HG03039 (cell line): ENCODE measurements at regions not wholly inside any gene's neighbourhood (a gene's known extent, or its start where the extent isn't known, plus 50 kb on each side); places are given as distances from the start of the nearest gene placed in this dataset.

Experiments used
- ATAC-seq: cut with Tn5 transposase; IDR thresholded peaks from one replicate; pipeline ENCODE4 v1.9.1; 2021; ENCODE audit warnings: mild to moderate bottlenecking, moderate library complexity; ENCODE audit not compliant: unreplicated experiment

DNA sequence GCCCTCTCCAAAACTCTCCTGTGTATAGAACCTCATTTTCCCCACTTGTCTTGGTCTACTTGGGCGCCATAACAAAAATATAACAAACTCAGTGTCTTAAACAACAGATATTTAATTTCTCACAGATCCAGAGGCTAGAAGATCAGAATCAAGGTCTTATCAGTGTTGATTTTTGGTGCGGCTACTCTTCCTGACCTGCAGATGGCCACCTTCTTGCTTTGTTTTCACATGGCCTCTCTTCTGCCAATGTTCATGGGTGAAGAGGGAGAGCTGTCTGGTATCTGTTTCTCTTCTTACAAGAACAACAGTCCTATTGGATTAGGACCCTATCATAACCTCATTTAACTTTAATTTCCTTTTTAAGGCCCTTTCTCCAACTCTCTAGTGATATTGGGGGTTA lies 177.3 kb downstream of the PABPC4L start:
- no peak for ATAC-seq

DNA sequence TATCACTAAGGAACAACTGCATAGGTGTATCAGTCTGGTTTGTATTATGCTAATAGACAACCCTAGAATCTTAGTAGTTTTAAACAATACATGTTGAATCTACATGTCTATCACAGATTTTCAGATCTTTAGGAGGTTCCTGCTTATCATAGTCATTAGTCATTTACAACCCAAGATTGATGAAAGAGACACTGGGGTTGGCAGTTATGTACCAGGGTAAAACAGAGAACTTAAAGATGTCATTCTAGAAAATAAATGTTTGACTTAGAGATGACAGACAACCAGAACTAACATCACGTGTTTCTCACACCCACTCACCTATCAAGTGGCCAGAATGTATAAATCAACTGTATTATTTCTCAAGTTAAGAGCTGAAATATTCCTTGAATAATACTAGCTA lies 181.9 kb downstream of the PABPC4L start:
- ATAC-seq: no peak

GRCh38 chr4:134018846-134019245 lies 182.7 kb downstream of the PABPC4L start:
- ATAC-seq: no peak

DNA sequence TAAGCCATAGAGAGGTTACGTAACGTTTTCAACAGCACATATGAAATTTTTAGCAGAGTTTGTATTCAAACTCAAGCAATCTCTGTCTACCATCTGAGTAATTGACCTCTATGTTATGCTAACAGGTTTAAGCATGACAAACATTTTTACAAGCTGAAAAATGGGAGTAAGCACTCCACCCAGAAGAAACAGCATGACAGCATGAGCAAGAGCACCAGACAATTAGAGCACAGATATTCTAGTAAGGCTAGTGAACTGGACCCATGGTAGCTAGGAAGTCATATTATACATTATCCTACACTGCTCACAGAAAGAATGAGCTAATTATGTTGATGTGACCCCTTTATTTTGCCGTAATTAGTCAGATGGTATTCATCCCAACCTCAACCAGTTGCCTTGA lies 200.5 kb downstream of the PABPC4L start:
- ATAC-seq: no peak

DNA sequence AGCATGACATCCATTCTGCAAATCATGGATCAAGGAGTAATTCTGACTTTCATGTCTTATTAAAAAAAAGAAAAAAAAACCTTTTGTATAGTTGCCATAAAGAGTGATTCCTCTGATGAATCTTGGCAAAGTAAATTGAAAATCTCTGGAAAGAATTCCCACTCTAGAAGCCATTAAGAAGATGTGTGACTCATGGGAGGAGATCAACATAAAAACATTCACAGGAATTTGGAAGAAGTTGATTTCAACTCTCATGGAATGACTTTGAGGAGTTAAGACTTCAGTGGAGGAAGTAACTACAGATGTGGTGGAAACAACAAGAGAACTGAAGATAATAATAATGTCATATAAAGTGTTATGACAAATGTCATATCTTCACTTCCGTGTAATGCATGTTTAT lies 204.2 kb downstream of the PABPC4L start:
- no peak for ATAC-seq

DNA sequence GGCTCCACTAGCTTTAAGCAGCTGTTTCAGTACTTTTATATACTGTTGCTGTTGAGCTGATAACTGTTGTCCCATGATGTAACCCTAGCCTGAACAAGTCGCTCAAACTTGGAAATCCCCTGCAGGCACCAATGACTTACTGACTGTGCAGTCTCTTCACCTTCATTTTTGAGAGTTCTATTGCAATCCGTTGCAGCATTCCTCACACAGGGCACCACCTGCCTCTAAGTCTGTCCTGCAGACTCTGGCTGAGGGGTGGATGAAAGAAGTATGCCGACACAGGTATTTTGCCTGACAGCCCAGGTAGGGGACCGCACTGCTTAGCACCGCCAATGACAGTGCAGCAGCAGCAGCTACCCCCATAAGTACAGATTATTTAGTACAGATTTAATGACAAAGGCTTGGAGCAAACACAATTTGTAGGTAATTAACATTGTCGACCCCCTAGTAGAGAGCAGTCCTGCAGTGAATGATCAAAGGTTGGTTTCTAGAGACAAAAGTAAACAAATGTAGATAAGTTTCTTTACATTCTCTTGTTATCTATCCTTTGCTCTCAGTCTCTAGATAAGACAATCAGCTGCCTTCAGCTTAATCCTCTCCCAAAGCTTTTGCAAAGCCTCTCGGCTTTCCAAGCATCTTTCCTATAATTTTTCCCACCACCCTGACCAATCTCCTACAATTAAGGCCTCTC lies 205.0 kb downstream of the PABPC4L start:
- ATAC-seq: no peak

- no peak for ATAC-seq
These were observed 206.2 kb downstream of the PABPC4L start for GRCh38 chr4:133995243-133995960.

DNA sequence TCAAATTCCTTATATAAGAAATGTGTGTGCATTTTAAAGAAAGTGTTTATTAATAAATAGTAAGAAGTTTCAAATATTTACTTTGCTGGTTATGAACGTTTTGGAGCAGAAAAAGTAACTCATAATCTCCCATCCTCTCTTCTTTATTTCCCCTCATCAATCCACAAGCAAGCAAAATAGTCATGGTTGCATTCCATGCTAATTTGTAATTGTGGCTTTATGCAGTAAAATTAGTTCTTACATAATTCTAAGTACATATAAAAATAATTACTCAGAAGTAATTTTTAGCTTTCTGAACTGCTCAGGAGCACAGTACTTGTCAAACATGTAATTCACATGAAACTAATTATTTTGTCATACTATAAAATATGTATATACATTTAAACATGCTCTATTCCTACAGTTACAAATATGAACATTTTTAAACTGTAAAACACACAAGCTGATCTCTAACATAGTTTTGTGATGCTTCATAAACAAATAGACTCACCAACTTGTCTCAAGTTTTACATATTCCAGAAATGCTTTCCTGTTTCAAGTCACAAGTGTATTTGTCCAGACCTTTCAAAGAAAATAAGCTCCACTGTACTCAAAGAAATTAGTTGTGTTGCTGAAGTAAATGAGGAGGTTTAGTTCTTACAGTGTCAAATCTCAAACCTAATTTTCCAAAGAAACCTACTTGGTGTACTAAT lies 218.9 kb downstream of the PABPC4L start:
- ATAC-seq: no peak

- ATAC-seq: no peak
These were observed 220.3 kb downstream of the PABPC4L start for GRCh38 chr4:133981327-133981726.

DNA sequence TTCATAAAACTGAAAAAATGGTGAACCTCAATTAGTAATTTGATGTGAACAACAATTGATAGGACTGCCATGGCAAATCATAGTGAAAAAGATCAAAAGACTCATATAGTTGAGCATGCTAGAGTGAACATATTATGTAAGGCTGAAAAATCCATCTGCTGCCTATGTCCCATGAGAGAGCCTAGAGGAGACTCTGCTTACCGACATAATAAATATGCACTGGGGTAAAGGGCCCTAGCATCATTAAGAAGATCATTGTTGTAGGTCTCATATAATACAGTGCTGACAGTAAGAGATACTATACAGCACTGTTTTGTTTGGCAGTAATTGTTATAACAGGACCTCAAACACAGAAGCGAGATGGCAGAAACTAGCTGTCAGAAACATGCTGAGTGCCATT lies 229.0 kb downstream of the PABPC4L start:
- ATAC-seq: no peak

- no peak for ATAC-seq
These were observed 232.3 kb downstream of the PABPC4L start for GRCh38 chr4:133969202-133969848.

- ATAC-seq: no peak
These were observed 233.4 kb downstream of the PABPC4L start for GRCh38 chr4:133968174-133968573.

DNA sequence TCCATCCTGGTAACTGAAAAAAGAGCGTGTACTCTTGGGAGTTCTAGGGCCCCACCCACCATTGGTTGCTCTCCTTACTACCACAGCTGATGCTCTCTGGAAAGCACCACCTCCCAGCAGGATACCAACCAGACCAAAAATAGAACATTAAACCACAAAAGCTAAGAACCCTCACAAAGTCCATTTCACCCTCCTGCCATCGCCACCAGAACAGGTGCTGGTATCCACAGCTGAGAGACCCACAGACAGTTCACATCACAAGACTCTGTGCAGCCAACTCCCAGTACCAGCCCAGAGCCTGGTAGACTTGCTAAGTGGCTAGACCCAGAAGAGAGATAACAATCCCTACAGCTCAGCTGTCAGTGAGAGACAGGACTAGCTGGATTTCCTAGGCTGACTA lies 240.6 kb downstream of the PABPC4L start:
- no peak for ATAC-seq

GRCh38 chr4:133943081-133943480 lies 258.5 kb downstream of the PABPC4L start:
- no peak for ATAC-seq

- ATAC-seq: no peak
These were observed 263.5 kb downstream of the PABPC4L start for GRCh38 chr4:133938061-133938460.

DNA sequence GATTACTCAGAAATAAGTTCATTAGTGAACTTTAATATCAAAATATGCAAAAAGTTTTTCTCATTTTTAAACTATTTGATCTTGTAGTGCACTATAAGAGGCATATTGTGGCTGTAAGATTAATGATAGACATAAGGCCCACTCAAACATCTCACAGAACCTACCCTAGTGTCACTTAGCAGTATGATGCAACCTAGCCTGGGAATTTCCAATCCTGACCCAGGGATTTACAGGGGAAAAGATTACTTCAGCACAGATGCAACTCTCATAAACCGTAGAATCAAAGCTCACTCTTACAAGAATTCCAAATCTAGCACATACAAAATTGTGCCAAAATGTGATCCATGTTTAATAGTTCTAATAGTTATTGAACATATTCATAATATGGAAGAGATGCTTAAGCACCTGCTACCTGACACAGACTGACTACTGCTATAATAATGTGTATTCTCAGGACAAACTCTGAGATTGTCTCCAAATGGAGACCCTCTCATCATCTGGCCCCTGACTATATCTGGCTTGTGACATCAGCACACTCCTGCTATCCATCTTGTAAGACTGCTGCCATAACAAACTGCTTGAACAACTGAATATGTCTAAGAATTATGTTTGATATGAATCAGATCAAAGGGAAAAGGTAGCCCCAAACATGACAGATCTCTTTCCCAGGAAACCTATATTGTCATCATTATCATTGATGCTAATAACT lies 271.9 kb downstream of the PABPC4L start:
- no peak for ATAC-seq

DNA sequence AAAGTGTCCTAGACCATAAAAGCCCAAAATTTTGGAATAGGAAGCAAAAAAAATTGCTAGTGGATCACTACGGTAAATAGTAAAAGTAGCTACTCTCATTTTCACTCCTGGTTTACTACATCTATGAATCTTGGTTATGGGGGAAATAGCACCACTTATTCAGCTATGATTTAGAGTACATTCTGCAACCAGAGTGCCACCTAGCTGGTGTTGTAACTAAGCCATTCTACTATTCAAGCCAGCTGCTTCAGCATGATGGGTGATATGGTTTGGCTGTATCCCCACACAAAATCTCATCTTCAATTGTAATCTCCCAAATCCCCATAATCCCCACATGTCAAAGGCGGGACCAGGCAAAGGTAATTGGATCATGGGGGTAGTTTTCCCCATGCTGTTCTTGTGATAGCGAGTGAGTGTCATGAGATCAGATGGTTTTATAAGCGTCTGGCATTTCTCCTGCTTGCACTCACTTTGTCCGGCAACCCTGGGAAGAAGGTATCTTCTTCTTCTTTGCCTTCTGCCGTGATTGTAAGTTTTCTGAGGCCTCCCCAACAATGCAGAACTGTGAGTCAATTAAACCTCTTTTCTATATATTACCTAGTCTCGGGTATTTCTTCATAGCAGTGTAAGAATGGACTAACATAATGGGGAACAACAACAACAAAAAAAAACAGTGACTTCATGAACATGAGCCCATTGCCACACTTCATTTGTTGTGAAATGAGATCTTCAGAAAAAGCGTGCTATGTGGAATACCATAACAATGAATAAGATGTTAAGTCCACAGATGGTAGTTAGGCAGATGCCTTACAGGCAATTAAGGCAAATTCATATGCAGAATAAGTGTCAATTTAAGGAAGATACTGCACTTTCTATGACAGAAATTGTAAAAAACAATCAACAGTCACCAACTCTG lies 280.1 kb downstream of the PABPC4L start:
- ATAC-seq: no peak

DNA sequence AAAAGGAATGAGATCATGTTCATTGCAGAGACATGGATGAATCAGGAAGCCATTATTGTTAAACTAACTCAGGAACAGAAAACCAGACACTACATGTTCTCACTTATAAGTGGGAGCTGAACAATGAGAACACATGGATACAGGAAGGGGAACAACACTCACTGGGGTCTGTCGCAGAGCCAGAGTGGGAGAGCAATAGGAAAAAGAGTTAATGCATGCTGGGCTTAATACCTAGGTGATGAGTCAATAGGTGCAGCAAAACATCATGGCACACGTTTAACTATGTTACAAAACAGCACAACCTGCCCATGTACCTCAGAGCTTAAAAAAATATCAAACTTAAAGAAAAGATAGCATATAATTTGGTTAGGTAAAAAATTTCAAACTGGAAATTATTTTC lies 281.4 kb downstream of the PABPC4L start:
- no peak for ATAC-seq

DNA sequence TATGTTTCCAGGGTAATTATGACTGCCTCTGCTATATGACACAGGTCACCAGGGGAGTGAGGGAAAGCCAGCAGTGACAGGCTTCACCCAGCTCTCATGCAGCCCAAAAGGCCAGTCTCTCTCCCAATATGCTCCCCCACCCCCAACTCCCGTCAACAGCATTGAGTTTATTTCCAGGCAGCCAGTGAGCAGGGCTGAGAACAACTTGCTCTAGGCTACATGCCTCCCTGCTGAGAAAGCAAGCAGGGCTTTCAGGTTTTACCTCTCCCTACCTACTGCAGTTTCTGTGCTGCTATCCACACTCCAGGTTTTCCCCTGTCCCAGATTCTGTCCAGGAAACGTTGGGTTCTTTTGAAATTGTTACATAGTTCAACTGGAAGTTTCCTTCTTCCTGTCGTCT lies 291.4 kb downstream of the PABPC4L start:
- no peak for ATAC-seq

- ATAC-seq: no peak
These were observed 298.6 kb downstream of the PABPC4L start for GRCh38 chr4:133903029-133903428.
